PC-3 (cell line): ENCODE measurements at regions not wholly inside any gene's neighbourhood (a gene's known extent, or its start where the extent isn't known, plus 50 kb on each side); places are given as distances from the start of the nearest gene placed in this dataset.

ENCODE experiments used
- CTCF ChIP-seq: fragments of 300-600 bp; sonication (generic); conservative IDR thresholded peaks from 2 replicates; pipeline ENCODE4 v1.5.1; 2017; ENCODE audit warnings: antibody characterized with exemption, low read depth, mild to moderate bottlenecking, low read length
- EZH2 ChIP-seq: fragments of 300-600 bp; sonication (generic); IDR thresholded peaks from one replicate; pipeline ENCODE4 v1.6.1; 2017; ENCODE audit warnings: antibody characterized with exemption, mild to moderate bottlenecking, low read length; ENCODE audit not compliant: unreplicated experiment

GRCh38 chr1:79595931-79596330 lies 589.4 kb upstream of the ADGRL4 start:
- TF ChIP-seq CTCF (no peak), EZH2 (no peak)
